ENCODE measurements at regions not wholly inside any gene's neighbourhood (a gene's known extent, or its start where the extent isn't known, plus 50 kb on each side); places are given as distances from the start of the nearest gene placed in this dataset.
"Not testable (repeated sequence)": the region's sequence is repeated elsewhere in the genome, so short reads cannot be mapped to it uniquely, and the experiment has no call there.

- H3K9me3 ChIP-seq (replicated peaks in 1 of 11) = peaks cover 0 to 12% (median 9%) of the 10 kb centered on the region in 11 experiments; a peak in 10 of 22 replicates
- TF ChIP-seq Cebpa-rat (IDR thresholded peaks at IDR 0.05) = no peak
- no peaks in the 10 kb centered on the region for H3K27me3 ChIP-seq
- H3K4me1 ChIP-seq = no peaks in the 10 kb centered on the region
- no peak overlapping the region for H3K4me2 ChIP-seq
- H3K36me3 ChIP-seq = no peaks in the 10 kb centered on the region
- H4K20me1 ChIP-seq = no peaks in the 10 kb centered on the region
- no peak overlapping the region for H3K4me3 ChIP-seq
- H3K9ac ChIP-seq = no peak overlapping the region
- H3K27ac ChIP-seq = no peak overlapping the region
Measured at GRCh38 chr4:133275246-133275645, 126.2 kb downstream of the PCDH10 start.

- H3K27ac ChIP-seq = no peak overlapping the region
- H3K4me1 ChIP-seq = no peaks in the 10 kb centered on the region
- no peak overlapping the region for H3K4me3 ChIP-seq
- H3K9ac ChIP-seq = no peak overlapping the region
- no peak overlapping the region for H3K4me2 ChIP-seq
- TF ChIP-seq Cebpa-rat (IDR thresholded peaks at IDR 0.05) = no peak
- no peaks in the 10 kb centered on the region for H3K27me3 ChIP-seq
- H4K20me1 ChIP-seq = no peaks in the 10 kb centered on the region
- H3K36me3 ChIP-seq = no peaks in the 10 kb centered on the region
- H3K9me3 ChIP-seq (replicated peaks in 1 of 11) = peaks cover 0 to 12% (median 9%) of the 10 kb centered on the region in 11 experiments; a peak in 10 of 22 replicates
Measured at GRCh38 chr4:133273401-133273800, 124.3 kb downstream of the PCDH10 start.

- Histone ChIP-seq H4K20me1 (no peaks in the 10 kb centered on the region), H3K4me1 (no peaks in the 10 kb centered on the region), H3K27ac (no peak overlapping the region), H3K4me3 (no peak overlapping the region), H3K36me3 (no peaks in the 10 kb centered on the region), H3K9ac (no peak overlapping the region), H3K4me2 (no peak overlapping the region), H3K27me3 (no peaks in the 10 kb centered on the region), H3K9me3 (replicated peaks in 1 of 11) (no peaks in the 10 kb centered on the region)
- TF ChIP-seq Cebpa-rat (IDR thresholded peaks at IDR 0.05) = no peak
Measured at GRCh38 chr4:133270021-133270570, 121.0 kb downstream of the PCDH10 start.

- Histone ChIP-seq H3K4me2 (no peak overlapping the region), H3K27me3 (no peaks in the 10 kb centered on the region), H4K20me1 (no peaks in the 10 kb centered on the region), H3K4me3 (no peak overlapping the region), H3K9me3 (replicated peaks in 1 of 11) (no peaks in the 10 kb centered on the region), H3K27ac (no peak overlapping the region), H3K36me3 (no peaks in the 10 kb centered on the region), H3K9ac (no peak overlapping the region), H3K4me1 (no peaks in the 10 kb centered on the region)
- TF ChIP-seq Cebpa-rat (IDR thresholded peaks at IDR 0.05) = no peak
Measured at GRCh38 chr4:133268205-133268604, 119.1 kb downstream of the PCDH10 start.

- not testable (repeated sequence) for H3K4me3 ChIP-seq; H3K4me2 ChIP-seq; H3K9me3 ChIP-seq (replicated peaks in 1 of 11); H3K36me3 ChIP-seq; H3K4me1 ChIP-seq; H3K9ac ChIP-seq; H3K27me3 ChIP-seq; H4K20me1 ChIP-seq; H3K27ac ChIP-seq
Measured at GRCh38 chr4:133267506-133267905, 118.4 kb downstream of the PCDH10 start.

- H4K20me1 ChIP-seq; H3K27me3 ChIP-seq; H3K4me1 ChIP-seq; H3K9ac ChIP-seq; H3K4me2 ChIP-seq; H3K27ac ChIP-seq; H3K4me3 ChIP-seq; H3K9me3 ChIP-seq (replicated peaks in 1 of 11); H3K36me3 ChIP-seq: not testable (repeated sequence)
Measured at GRCh38 chr4:133266966-133267365, 117.9 kb downstream of the PCDH10 start.

- H3K27me3 ChIP-seq; H3K27ac ChIP-seq; H3K4me2 ChIP-seq; H3K4me3 ChIP-seq; H3K4me1 ChIP-seq; H3K9me3 ChIP-seq (replicated peaks in 1 of 11); H3K36me3 ChIP-seq; H4K20me1 ChIP-seq; H3K9ac ChIP-seq: not testable (repeated sequence)
Measured at GRCh38 chr4:133264251-133264650, 115.2 kb downstream of the PCDH10 start.

- Histone ChIP-seq H3K36me3 (no peaks in the 10 kb centered on the region), H3K27me3 (no peaks in the 10 kb centered on the region), H3K4me1 (no peaks in the 10 kb centered on the region), H3K4me3 (no peak overlapping the region), H3K4me2 (no peak overlapping the region), H3K27ac (no peak overlapping the region), H3K9ac (no peak overlapping the region), H3K9me3 (replicated peaks in 1 of 11) (no peaks in the 10 kb centered on the region), H4K20me1 (no peaks in the 10 kb centered on the region)
- no peak for TF ChIP-seq Cebpa-rat (IDR thresholded peaks at IDR 0.05)
Measured at GRCh38 chr4:133263104-133263503, 114.0 kb downstream of the PCDH10 start.

- Histone ChIP-seq H3K36me3 (no peaks in the 10 kb centered on the region), H3K4me3 (no peak overlapping the region), H3K9me3 (replicated peaks in 1 of 11) (no peaks in the 10 kb centered on the region), H3K9ac (no peak overlapping the region), H3K27ac (no peak overlapping the region), H3K4me2 (no peak overlapping the region), H4K20me1 (no peaks in the 10 kb centered on the region), H3K4me1 (no peaks in the 10 kb centered on the region), H3K27me3 (no peaks in the 10 kb centered on the region)
- no peak for TF ChIP-seq Cebpa-rat (IDR thresholded peaks at IDR 0.05)
Measured at GRCh38 chr4:133247861-133248260, 98.8 kb downstream of the PCDH10 start.

- no peak overlapping the region for H3K27ac ChIP-seq
- no peaks in the 10 kb centered on the region for H3K4me1 ChIP-seq
- H3K36me3 ChIP-seq = no peaks in the 10 kb centered on the region
- H3K27me3 ChIP-seq = no peaks in the 10 kb centered on the region
- no peak overlapping the region for H3K9ac ChIP-seq
- no peaks in the 10 kb centered on the region for H4K20me1 ChIP-seq
- no peak for TF ChIP-seq Cebpa-rat (IDR thresholded peaks at IDR 0.05)
- H3K9me3 ChIP-seq (replicated peaks in 1 of 11) = peaks cover 0 to 6% (median 0%) of the 10 kb centered on the region in 11 experiments; a peak in 3 of 22 replicates
- H3K4me2 ChIP-seq = no peak overlapping the region
- H3K4me3 ChIP-seq = no peak overlapping the region
Measured at GRCh38 chr4:133245226-133245625, 96.1 kb downstream of the PCDH10 start.

All from BLaER1 treated with 17β-estradiol and CSF1 and Interleukin-3, amounts not matched to agents 10 nM and 100 nM (cell line).